GM19438 (cell line): ENCODE measurements at regions not wholly inside any gene's neighbourhood (a gene's known extent, or its start where the extent isn't known, plus 50 kb on each side); places are given as distances from the start of the nearest gene placed in this dataset.
A peak's percentile ranks its signal among the peaks of the same experiment; 100 is the strongest.

Source experiments
- ATAC-seq: cut with Tn5 transposase; IDR thresholded peaks from one replicate; pipeline ENCODE4 v1.9.1; 2021; ENCODE audit warnings: low read depth; ENCODE audit not compliant: unreplicated experiment

DNA sequence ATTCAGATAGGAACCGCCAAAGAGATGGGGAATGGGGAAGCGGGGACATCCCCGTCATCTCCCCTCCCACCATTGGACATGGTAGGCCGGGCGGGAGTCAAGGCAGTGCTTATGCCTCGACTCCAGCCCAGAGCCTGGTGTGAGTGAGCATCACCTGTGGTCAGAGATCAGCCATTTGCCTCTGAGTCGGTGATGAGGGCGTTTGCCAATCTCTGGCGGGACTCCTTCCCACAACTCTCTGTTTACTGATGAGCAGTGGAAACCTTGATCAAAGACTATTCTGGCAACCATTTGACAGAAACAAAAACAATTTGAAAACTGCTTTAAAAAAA, 63.9 kb upstream of the HES1 start:
- ATAC-seq: no peak

GRCh38 chr3:194072691-194073279, 63.2 kb upstream of the HES1 start:
- ATAC-seq: no peak

DNA sequence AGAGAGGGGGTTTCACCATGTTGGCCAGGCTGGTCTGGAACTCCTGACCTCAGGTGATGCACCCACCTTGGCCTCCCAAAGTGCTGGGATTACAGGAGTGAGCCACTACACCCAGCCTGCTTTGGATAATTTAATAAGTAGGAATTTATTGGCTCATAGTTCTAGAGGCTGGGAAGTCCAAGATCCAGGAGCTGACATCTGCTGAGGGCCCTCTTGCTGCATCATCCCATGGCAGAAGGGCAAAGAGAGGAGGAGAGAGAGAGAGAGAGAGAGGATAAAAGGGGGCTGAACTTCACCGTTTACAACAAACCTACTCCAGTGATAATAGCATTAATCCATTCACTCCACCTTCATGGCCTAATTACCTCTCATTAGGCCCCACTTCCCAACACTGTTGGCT, 62.0 kb upstream of the HES1 start:
- ATAC-seq: no peak

DNA sequence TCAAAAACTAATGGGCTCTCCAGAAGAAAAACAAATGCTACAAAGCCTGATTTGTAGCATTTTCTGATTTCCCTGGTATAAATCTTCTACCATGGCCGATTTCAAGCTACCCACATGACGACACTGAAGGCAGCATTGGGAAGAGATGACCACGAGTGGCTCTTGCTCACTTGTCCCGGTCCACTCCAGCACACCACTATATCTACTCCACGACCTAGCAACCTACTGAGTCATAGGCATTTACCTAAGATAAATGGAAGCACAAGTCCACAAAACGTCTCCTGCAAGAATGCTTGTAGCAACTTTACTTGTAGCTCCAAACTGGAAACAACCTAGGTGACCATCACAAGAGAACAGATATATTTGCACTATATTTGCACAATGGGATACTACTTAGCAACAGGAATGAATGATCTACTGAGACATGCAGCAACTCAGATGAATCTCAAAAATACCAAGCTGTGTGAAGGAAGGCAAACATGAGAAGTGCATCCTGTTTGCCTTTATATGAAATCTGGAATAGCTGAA, 60.8 kb upstream of the HES1 start:
- no peak for ATAC-seq

DNA sequence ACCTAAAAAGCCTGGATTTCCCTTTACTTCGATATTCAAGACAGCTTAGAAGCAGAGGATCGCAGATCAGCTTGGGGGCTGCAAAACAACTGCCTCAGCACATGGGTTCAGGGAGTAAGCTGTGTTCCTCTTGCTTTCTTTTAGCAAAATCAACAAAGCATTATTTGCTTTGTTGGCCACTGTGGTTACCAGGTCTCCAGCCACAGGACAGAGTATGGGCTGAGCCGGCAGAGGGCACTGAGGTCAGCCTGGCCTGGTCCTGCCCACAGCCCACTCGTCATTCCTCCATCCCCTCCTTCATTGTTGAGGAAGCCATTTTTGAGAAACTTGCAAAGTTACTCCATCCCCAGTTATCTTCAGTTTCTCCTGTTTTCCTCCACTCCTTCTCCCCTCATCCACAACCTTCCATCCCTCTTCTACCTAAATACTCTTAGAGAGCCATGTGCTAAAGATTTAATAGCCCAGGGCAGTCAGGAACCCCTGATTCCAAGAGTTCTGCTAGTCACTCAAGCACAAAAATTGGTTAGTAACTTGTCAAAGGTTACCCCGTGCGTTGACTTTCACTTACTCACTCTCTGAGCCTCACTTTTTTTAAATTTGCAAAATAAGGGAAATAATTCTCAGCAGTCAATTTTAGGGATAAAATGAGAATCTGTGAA, 60.0 kb upstream of the HES1 start:
- no peak for ATAC-seq

GRCh38 chr3:194076475-194076874, 59.5 kb upstream of the HES1 start:
- ATAC-seq: no peak

GRCh38 chr3:194077602-194078001, 58.3 kb upstream of the HES1 start:
- no peak for ATAC-seq

DNA sequence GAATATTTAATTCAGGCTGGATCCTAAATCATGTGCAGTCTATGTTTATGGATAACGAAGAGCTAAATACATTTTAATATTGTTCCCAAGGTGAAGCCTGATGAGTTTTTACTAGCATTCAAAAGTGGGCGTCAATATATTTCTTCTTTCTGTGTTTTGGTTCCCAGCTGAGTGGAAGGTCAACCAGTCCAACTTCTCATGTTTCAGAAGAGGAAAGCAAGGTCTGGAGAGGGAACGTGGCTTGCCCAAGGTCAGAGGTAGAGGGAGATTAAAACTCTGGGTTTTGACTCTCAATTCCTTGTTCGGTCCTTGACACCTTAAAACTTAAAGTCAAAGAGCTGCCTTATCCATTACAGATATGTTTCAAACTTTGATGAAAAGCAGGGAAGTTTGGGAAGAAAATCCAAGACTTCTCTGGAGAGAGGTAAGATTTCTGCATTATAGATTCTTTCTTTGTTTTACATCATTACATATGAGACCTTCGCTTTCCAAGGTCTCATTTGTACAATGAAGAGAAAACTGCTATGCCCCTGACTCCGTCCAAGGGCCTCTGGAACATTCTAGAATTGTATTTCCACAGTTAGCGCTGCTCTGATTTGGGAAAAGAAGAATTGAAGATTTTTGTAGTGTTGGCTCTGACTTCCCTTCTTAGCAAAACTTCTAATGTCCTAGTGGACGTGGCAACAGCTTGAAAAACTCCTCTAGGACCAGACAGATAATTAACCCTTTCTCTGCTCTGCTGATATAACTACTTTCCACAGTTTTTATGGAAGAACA, 57.7 kb upstream of the HES1 start:
- ATAC-seq: no peak

GRCh38 chr3:194079702-194080172, 56.2 kb upstream of the HES1 start:
- no peak for ATAC-seq

DNA sequence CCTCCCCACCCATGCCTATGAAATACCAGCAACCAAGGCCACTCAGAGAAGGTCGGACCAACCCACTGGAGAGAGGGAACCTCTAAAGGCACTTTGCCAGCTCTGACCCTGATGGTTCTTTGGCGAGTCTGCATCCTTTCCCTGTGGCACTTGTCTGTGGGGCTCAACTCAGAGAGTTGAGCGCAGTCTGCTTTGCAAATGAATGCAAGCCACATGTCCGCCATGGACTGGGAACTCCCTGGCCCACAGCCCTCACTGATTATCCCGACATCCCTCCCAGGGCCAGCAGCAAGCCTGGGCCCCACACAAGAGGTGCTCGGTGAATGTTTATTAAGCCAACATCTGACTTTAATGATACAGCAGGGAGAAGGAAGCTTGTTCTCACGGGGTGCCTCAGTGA, 55.5 kb upstream of the HES1 start:
- no peak for ATAC-seq

DNA sequence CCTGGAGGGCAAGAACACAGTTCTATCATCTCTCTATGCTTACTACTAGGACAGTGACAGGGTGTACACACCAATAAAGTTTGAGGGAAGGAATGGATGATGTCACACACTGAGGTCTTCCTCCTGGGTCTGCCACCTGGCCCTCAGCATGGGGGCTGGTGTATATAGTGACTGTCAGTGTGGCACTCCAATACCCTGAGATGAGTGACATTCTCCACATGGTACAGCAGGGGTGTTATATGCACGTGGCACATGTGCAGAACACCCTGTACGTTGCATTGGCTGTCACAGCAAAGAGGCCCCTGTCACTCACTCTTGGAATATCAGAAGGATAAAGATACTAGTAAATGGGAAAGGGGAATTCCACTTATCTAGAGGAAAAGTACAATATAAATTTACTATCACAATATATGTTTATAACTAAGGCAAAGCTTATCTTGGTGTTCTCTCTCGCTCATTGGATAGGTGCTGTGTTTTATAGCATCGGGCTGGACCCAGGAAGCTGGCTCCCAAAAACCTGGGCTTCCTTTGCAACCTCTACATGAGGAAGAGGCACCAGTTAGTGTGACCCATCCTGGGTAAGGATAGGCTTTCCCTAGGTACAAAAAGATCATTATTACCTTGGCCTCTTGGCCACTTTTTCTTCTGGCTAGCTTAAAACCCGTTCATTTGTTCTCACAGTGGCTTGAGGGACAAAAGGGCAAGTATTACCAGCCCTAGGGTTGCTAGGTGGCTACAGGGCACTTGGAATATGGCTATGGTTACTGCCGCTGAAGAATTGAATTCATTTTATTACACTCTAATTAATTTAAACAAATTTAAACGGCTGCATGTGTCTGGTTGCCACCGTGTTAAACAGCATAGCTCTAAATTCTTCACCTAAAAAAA, 54.8 kb upstream of the HES1 start:
- ATAC-seq: no peak

DNA sequence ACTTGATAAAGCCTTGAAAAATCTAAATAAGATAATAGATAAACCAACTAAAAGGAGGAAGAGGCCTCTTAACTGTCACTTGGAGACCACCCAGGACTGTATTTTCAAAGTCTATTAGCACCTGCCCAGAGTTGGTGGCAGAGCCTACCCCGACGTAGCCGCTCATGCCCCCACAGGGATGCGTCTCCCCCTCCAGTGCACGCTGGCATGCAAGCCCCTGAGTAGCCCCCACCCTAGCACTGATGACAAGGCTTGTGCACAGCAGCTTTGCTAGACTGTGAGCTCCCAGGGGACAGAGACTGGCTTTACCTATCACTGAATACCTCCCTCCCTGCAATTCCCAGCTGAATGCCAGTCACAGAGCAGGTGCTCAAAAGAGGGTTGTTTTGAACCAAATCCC, 54.1 kb upstream of the HES1 start:
- ATAC-seq: no peak

DNA sequence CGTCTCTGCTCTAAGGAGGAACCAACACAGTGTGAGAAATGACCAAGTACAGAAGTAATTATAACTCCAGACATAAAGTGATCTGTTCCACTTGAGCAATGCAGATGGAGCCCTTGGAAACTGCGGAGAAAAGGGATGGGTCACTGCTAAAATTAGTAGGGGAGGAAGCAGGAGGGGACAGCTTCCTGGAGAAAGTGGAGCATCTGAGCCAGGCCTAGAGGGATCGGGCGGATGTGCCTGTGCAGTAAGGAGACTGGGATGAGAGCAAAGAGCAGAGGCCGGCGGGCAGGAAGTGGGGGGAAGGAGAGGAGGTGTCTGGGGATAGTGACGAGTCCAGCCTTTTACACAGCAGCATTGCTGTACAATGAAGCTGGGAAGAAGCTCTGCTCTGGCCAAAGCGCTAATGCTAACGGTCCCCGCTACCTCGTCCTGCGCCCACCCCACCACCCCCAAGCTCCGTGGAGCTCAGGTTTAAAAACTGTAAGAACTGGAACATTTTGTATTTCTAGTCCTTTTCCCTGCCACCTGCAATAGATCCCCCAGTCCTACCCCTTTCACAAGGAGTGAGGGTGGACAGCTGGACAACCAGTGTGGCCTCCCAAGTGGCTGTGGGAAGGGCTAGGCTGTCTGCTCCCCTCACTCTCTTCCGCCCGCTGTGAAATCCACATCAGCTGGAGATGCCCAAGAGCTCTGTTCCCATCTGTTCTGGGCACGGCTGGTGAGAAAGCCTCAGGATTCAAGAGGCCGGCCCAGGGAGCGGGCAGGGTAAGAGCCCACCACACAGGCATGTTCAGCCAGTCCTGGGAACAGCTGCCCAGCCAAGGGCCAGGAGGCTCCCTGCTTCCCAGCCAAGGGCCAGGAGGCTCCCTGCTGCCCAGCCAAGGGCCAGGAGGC, 53.0 kb upstream of the HES1 start:
- ATAC-seq: no peak

DNA sequence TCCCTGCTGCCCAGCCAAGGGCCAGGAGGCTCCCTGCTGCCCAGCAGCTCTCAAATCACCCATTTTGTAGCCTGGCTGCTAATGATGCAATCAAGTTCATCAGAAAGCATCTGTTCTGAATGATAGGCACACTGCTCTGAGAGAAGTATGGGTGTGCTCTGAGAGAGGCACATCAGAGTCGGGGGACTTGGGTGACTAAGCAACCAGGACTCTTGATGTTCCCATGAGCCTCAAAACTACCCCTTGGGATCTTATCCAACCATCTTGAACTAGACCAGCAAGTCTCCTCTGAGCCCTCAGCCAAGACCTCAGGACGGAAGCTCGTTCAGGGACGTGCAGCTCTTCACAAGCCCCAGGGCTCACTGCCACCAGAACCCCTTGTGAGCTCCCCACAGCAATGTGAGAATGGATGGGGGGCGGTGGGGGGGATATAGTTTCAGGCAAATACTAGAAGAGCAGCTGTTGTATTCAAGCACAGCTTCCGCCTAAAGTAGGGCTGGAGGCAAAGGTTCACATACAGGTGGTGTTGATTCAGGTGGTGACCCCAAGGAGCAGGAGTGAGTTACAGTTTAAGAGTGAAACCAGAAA, 52.2 kb upstream of the HES1 start:
- peak; percentile 68 for ATAC-seq

- peak; percentile 96 for ATAC-seq
Observed at GRCh38 chr3:194084284-194084683, 51.7 kb upstream of the HES1 start.
